ENCODE measurements at regions not wholly inside any gene's neighbourhood (a gene's known extent, or its start where the extent isn't known, plus 50 kb on each side); places are given as distances from the start of the nearest gene placed in this dataset.

DNA sequence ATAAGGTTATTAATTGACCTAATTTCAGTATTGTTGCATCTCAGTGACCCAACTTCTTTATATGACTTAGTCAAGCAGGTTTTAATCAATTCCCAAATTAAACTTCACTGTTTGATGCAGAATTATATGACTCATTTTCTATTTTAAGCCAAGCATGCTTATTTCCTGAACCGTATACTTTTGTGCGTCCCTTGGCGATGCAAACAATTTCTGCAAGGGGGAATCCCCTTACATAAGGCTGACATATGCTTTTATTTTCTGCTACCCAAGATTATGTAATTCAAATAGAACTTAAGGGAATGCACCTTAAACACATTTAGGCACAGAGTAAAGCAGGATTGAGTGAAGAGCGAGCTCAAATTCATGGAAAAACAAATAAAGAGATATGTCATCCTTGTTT, 303.9 kb downstream of the PDCD6IP start:
- Histone ChIP-seq H3K4me3 (no peak overlapping the region), H3K36me3 (no peaks in the 10 kb centered on the region), H3K9me3 (peaks cover 0 to 26% (median 0%) of the 10 kb centered on the region in 4 donors), H3K4me1 (no peaks in the 10 kb centered on the region), H3K27ac (no peak overlapping the region), H3K27me3 (no peaks in the 10 kb centered on the region)
- WGBS, 2 donors: 53% methylated on average over 4 of the region's 4 CpGs
- TF ChIP-seq POLR2A (IDR thresholded peaks at IDR 0.05): no peak
- no peak for TF ChIP-seq EP300 (IDR thresholded peaks at IDR 0.05)
- TF ChIP-seq, protein P1, sequence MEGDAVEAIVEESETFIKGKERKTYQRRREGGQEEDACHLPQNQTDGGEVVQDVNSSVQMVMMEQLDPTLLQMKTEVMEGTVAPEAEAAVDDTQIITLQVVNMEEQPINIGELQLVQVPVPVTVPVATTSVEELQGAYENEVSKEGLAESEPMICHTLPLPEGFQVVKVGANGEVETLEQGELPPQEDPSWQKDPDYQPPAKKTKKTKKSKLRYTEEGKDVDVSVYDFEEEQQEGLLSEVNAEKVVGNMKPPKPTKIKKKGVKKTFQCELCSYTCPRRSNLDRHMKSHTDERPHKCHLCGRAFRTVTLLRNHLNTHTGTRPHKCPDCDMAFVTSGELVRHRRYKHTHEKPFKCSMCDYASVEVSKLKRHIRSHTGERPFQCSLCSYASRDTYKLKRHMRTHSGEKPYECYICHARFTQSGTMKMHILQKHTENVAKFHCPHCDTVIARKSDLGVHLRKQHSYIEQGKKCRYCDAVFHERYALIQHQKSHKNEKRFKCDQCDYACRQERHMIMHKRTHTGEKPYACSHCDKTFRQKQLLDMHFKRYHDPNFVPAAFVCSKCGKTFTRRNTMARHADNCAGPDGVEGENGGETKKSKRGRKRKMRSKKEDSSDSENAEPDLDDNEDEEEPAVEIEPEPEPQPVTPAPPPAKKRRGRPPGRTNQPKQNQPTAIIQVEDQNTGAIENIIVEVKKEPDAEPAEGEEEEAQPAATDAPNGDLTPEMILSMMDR (IDR thresholded peaks at IDR 0.05): no peak
- no peak for DNase-seq (ENCODE audit: low spot score in 2 of 2)

DNA sequence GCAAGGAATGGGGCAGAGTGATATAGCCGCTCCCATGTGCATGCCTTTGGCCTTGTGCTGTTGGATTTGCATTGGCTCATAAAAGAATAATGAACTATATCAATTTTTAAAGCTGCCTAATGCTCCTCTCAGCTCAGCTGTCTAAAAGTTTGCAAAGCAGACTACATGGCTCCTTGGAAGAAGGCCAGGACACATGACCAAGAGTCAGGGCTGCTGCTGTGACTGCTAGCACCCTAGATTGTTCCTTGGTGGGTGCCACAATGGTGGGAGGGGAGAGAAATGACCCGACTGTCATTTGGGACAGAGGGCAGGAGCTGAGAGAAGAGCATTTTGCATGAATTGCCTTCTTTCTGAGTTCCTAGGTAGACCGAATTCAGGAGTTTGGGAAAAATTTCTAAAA, 307.9 kb downstream of the PDCD6IP start:
- no peaks in the 10 kb centered on the region for H3K36me3 ChIP-seq
- no peak for DNase-seq (ENCODE audit: low spot score in 2 of 2)
- H3K4me3 ChIP-seq: no peak overlapping the region
- no peak overlapping the region for H3K27ac ChIP-seq
- no peaks in the 10 kb centered on the region for H3K27me3 ChIP-seq
- WGBS, 2 donors: 82% methylated on average over 3 of the region's 3 CpGs
- peaks cover 0 to 4% (median 0%) of the 10 kb centered on the region in 4 donors for H3K9me3 ChIP-seq
- no peaks in the 10 kb centered on the region for H3K4me1 ChIP-seq
- no peak for TF ChIP-seq POLR2A (IDR thresholded peaks at IDR 0.05)
- TF ChIP-seq EP300 (IDR thresholded peaks at IDR 0.05): no peak
- TF ChIP-seq, protein P1 (IDR thresholded peaks at IDR 0.05): no peak

DNA sequence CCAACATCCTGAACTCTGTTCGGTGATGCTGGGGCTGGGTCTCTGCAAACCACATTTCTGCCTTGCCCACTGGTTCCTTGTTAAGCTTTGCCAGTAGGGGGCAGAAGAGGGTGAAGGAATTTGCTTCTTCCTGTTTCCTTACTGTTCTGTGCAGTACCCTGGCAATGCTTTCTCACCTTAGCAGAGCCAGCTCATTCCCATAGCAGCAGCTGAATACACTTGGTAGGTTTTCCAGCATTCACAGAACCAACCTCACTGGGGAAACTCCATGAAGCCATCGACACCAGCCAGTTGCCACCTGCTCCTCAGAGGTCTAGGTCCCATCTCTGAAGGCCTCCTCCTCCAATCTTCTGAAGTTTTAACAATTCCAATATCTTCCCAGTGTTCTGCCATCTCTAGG, 308.4 kb downstream of the PDCD6IP start:
- TF ChIP-seq EP300 (IDR thresholded peaks at IDR 0.05): no peak
- TF ChIP-seq, protein P1 (IDR thresholded peaks at IDR 0.05): peak in 2 of 5 experiments; percentile 12 to 26
- no peaks in the 10 kb centered on the region for H3K9me3 ChIP-seq
- H3K27ac ChIP-seq: no peak overlapping the region
- 64 to 66% methylated on average over 2 of the region's 2 CpGs for WGBS, 2 donors
- no peaks in the 10 kb centered on the region for H3K4me1 ChIP-seq
- H3K36me3 ChIP-seq: no peaks in the 10 kb centered on the region
- no peak for DNase-seq (ENCODE audit: low spot score in 2 of 2)
- H3K4me3 ChIP-seq: no peak overlapping the region
- no peaks in the 10 kb centered on the region for H3K27me3 ChIP-seq

DNA sequence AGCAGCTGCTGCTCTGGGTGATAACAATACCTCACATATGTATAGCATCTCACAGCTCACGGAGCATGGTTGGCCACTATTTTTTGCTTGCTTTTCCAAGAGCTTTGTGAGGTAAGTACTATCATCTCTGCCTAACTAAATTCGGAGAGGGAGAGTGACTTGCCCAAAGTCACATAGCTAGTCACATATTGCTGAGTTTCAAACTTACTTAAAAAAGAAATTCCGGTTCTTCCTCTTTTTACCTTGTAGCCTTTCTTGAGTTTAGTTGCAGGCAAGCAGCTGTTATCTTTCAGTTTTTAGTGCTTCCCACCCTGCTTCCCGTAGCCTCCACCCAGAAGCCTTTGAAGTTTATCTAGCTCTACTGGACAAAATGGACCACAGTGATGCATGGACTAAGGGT, 309.2 kb downstream of the PDCD6IP start:
- TF ChIP-seq EP300 (IDR thresholded peaks at IDR 0.05) (no peak), POLR2A (IDR thresholded peaks at IDR 0.05) (no peak)
- TF ChIP-seq, protein P1 (IDR thresholded peaks at IDR 0.05): no peak
- Histone ChIP-seq H3K27ac (no peak overlapping the region), H3K36me3 (no peaks in the 10 kb centered on the region), H3K27me3 (no peaks in the 10 kb centered on the region), H3K9me3 (no peaks in the 10 kb centered on the region), H3K4me3 (no peak overlapping the region), H3K4me1 (no peaks in the 10 kb centered on the region)
- DNase-seq (ENCODE audit: low spot score in 2 of 2): no peak
- 69 to 79% methylated on average over 4 of the region's 4 CpGs for WGBS, 2 donors

DNA sequence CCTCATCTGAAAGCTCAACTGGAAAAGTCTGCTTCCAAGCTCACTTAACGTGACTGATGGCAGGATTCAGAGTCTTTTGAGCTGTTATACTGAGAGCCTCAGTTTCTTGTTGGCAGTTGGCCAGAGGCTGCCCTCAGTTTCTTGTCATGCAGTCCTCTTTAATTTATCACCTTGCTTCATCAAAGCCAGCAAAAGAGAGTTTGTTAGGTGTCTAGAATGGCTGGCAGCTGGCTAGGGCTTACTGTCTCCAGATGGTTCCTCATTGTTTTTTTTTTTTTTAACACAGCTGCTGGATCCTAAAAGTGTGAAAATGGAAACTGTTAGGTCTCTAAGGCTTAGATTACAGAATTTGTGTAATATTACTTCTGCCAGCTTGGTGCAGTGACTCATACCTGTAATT, 310.6 kb downstream of the PDCD6IP start:
- Histone ChIP-seq H3K27me3 (no peaks in the 10 kb centered on the region), H3K4me3 (no peak overlapping the region), H3K27ac (no peak overlapping the region), H3K4me1 (no peaks in the 10 kb centered on the region), H3K36me3 (no peaks in the 10 kb centered on the region), H3K9me3 (no peaks in the 10 kb centered on the region)
- DNase-seq (ENCODE audit: low spot score in 2 of 2): no peak
- TF ChIP-seq, protein P1 (IDR thresholded peaks at IDR 0.05): no peak
- no peak for TF ChIP-seq EP300 (IDR thresholded peaks at IDR 0.05)
- no peak for TF ChIP-seq POLR2A (IDR thresholded peaks at IDR 0.05)
- 44 to 56% methylated on average over 1 of the region's 1 CpG for WGBS, 2 donors

Measured in tibial nerve (tissue), 4 donors.